ENCODE measurements at regions not wholly inside any gene's neighbourhood (a gene's known extent, or its start where the extent isn't known, plus 50 kb on each side); places are given as distances from the start of the nearest gene placed in this dataset.
"Not testable (repeated sequence)": the region's sequence is repeated elsewhere in the genome, so short reads cannot be mapped to it uniquely, and the experiment has no call there.

GRCh38 chr6:137559521-137560183 is 65.5 kb upstream of the OLIG3 start:
- ChIA-PET SMC1A (ENCODE audit: uncharacterized antibody, unreplicated experiment) (interaction anchor here (0.6 to 1.2 kb wide), 3 partner anchors 10 to 427 kb away, joined by 3 to 5 read pairs (median 3); no protein-coding TSS in a partner anchor), CTCF (interaction anchor here (0.6 to 2.3 kb wide), 14 partner anchors 10 to 950 kb away, joined by 3 to 8 read pairs (median 4); no protein-coding TSS in a partner anchor)

More at GRCh38 chr6:137559521-137560183, 65.5 kb upstream of the OLIG3 start:
- BruUV-seq (replicated peaks); H3K79me2 ChIP-seq (ENCODE audit: control insufficient read depth, insufficient read depth, low read length); POLR2A ChIA-PET; H3K27ac ChIP-seq (ENCODE audit: control insufficient read depth, insufficient read depth); H3K4me2 ChIP-seq (ENCODE audit: control insufficient read depth, insufficient read depth); FAIRE-seq; in situ Hi-C loops (cut with MboI); RAD21 ChIA-PET (ENCODE audit: unreplicated experiment); intact Hi-C loops (cut with micrococcal nuclease; ENCODE audit: unreplicated experiment); DNase-seq (ENCODE audit: low read depth, low spot score); ATAC-seq; H3K27me3 ChIP-seq (replicated peaks in 1 of 2; ENCODE audit: control insufficient read depth in 2 of 2, insufficient read depth in 2 of 2, low read length in 1 of 2); H3K4me3 ChIP-seq; H3K9me3 ChIP-seq (replicated peaks; ENCODE audit: control insufficient read depth, insufficient read depth, low read length); H3K9ac ChIP-seq (ENCODE audit: control insufficient read depth, insufficient read depth, low read length); H4K20me1 ChIP-seq (ENCODE audit: control insufficient read depth, insufficient read depth); H2AFZ ChIP-seq (ENCODE audit: control insufficient read depth, low read depth, low read length); H3K36me3 ChIP-seq (ENCODE audit: control insufficient read depth in 2 of 2, insufficient read depth in 2 of 2, low read length in 1 of 2); H3K4me1 ChIP-seq (ENCODE audit: control insufficient read depth, insufficient read depth, low read length): not testable (repeated sequence)
- TF ChIP-seq SMC3 (IDR thresholded peaks at IDR 0.05; ENCODE audit: borderline replicate concordance, low read length) (peak; percentile 8; the same call in 1 of the 2 replicates), CTCF (IDR thresholded peaks at IDR 0.05 in 2 of 3, conservative IDR thresholded peaks at IDR 0.05 in 1 of 3; ENCODE audit: control insufficient read depth in 2 of 3, extremely low read depth in 1 of 3, insufficient read depth in 1 of 3, low read depth in 3 of 3, low read length in 3 of 3) (peak in 2 of 3 experiments; percentile 15 to 26; a peak in 1 of 6 replicates)
- 19% methylated on average over 3 of the region's 3 CpGs for WGBS (ENCODE audit: insufficient coverage, insufficient replicate concordance, low lambda C conversion rate, missing lambda C conversion rate)
